NB4 (cell line): ENCODE measurements at regions not wholly inside any gene's neighbourhood (a gene's known extent, or its start where the extent isn't known, plus 50 kb on each side); places are given as distances from the start of the nearest gene placed in this dataset.
"Not testable (repeated sequence)": the region's sequence is repeated elsewhere in the genome, so short reads cannot be mapped to it uniquely, and the experiment has no call there.

Experiments used
- DNase-seq: peaks from one replicate; pipeline ENCODE4 v3.0.0; 2010; ENCODE audit warnings: low read depth
- H3K4me3 ChIP-seq: one replicate; pipeline ENCODE4 v1.5.1; 2011; ENCODE audit warnings: mild to moderate bottlenecking, low read depth, low read length, moderate library complexity
- MAX ChIP-seq: IDR thresholded peaks from 2 replicates; pipeline ENCODE4 v1.6.1; 2011; ENCODE audit warnings: low read depth, low read length
- MYC ChIP-seq: IDR thresholded peaks from 2 replicates; pipeline ENCODE4 v1.6.1; 2011; ENCODE audit warnings: low read depth, low read length
- POLR2A ChIP-seq: IDR thresholded peaks from 2 replicates; pipeline ENCODE4 v1.6.1; 2011; ENCODE audit warnings: mild to moderate bottlenecking; ENCODE audit not compliant: insufficient read length; ENCODE audit errors: extremely low read depth
- TF ChIP-seq, protein P1 (sequence below): IDR thresholded peaks from one replicate; pipeline ENCODE4 v1.5.1; 2012; ENCODE audit warnings: low read depth, low read length

DNA sequence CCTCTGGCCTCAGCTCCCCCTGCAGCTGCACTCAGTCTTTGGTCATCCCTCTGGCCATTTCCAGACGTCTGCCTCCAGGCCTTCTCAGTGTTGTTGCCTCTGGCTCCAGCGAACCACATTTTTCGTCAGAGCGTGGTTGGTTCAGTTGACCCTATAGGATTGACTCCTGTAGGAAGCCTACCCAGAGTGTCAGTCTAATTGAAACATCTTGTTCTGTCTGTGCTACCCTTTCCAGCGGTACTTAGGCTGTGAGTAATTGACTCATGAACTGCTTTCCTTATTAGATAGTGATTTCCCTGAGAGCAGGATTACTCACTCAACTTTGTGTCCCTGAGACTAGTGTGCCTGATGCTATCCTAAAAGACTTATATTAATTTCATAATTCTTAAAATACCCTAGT lies 373.2 kb downstream of the ATP23 start:
- no peak for TF ChIP-seq MAX
- TF ChIP-seq POLR2A, result no peak
- no peak for TF ChIP-seq MYC
- TF ChIP-seq, protein P1, sequence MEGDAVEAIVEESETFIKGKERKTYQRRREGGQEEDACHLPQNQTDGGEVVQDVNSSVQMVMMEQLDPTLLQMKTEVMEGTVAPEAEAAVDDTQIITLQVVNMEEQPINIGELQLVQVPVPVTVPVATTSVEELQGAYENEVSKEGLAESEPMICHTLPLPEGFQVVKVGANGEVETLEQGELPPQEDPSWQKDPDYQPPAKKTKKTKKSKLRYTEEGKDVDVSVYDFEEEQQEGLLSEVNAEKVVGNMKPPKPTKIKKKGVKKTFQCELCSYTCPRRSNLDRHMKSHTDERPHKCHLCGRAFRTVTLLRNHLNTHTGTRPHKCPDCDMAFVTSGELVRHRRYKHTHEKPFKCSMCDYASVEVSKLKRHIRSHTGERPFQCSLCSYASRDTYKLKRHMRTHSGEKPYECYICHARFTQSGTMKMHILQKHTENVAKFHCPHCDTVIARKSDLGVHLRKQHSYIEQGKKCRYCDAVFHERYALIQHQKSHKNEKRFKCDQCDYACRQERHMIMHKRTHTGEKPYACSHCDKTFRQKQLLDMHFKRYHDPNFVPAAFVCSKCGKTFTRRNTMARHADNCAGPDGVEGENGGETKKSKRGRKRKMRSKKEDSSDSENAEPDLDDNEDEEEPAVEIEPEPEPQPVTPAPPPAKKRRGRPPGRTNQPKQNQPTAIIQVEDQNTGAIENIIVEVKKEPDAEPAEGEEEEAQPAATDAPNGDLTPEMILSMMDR, result no peak
- H3K4me3 ChIP-seq, result no peak overlapping the region
- DNase-seq, result no peak

DNA sequence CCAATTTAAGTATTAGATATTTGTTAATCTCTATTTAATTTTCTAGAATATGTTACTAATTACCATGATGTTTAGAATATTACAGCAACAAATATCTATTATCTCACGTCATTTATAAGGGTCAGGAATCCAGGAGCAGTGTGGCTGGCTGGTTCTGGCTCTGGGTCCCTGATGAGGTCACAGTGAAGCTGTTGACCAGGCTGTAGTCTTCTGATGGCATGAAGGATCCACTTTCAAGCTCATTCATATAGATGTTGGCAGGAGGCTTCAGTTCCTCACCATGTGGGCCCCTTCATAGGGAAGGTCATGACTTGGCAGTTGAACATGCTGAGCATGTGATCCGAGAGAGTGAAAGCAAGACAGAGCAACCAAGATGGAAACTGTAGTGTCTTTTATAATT lies 375.6 kb downstream of the ATP23 start:
- DNase-seq, result no peak
- no peak overlapping the region for H3K4me3 ChIP-seq
- TF ChIP-seq POLR2A, result no peak
- no peak for TF ChIP-seq MYC
- TF ChIP-seq MAX, result no peak
- TF ChIP-seq, protein P1, result no peak

- H3K4me3 ChIP-seq, result no peak overlapping the region
- DNase-seq, result no peak
- TF ChIP-seq MAX (no peak), POLR2A (no peak), MYC (no peak)
- TF ChIP-seq, protein P1, result no peak
Measured at GRCh38 chr12:58321414-58321813, 380.0 kb downstream of the ATP23 start.

GRCh38 chr12:58323676-58324075 lies 382.3 kb downstream of the ATP23 start:
- H3K4me3 ChIP-seq, result no peak overlapping the region
- no peak for DNase-seq
- TF ChIP-seq MAX (no peak), POLR2A (no peak), MYC (no peak)
- TF ChIP-seq, protein P1, result no peak

- TF ChIP-seq POLR2A, result no peak
- no peak for TF ChIP-seq MAX
- TF ChIP-seq MYC, result no peak
- TF ChIP-seq, protein P1, result no peak
Measured at GRCh38 chr12:58325561-58325960, 384.2 kb downstream of the ATP23 start.

GRCh38 chr12:58326534-58326933 lies 385.2 kb downstream of the ATP23 start:
- H3K4me3 ChIP-seq, result no peak overlapping the region
- DNase-seq, result no peak
- TF ChIP-seq POLR2A, result no peak
- no peak for TF ChIP-seq MYC
- TF ChIP-seq MAX, result no peak
- TF ChIP-seq, protein P1, result no peak

More at GRCh38 chr12:58325561-58325960, 384.2 kb downstream of the ATP23 start:
- no peak overlapping the region for H3K4me3 ChIP-seq
- no peak for DNase-seq

- not testable (repeated sequence) for H3K4me3 ChIP-seq, DNase-seq
Measured at GRCh38 chr12:58336581-58337242, 395.3 kb downstream of the ATP23 start.

- DNase-seq, H3K4me3 ChIP-seq: not testable (repeated sequence)
Measured at GRCh38 chr12:58337539-58337938, 396.2 kb downstream of the ATP23 start.
